ENCODE measurements at regions not wholly inside any gene's neighbourhood (a gene's known extent, or its start where the extent isn't known, plus 50 kb on each side); places are given as distances from the start of the nearest gene placed in this dataset.

DNA sequence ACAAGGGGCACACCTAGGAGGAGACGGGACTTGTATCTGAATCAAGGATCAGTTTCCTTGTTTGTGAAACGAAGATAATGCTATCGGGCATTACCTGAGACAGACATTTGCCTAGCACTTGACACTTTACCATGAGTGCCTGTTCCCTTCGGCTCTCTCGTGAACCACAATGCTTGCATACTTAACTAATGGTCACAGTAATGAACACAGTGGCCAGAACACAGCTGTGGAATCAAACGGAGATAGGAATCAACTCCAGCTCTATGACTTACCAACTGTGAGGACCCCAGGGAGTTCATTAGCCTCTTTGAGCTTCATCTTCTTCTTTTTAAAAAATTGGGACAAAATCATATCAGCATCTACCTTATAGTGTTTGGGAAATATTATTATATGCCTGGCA is 207.8 kb downstream of the DRD1 start:
- DNase-seq (no peak), ATAC-seq (no peak)
- H3K27me3 ChIP-seq (ENCODE audit: low read length) = peaks cover 39% of the 10 kb centered on the region
- H3K9me2 ChIP-seq (replicated peaks; ENCODE audit: low read length) = no peaks in the 10 kb centered on the region
- intact Hi-C loops (cut with micrococcal nuclease) = no loop called here
- no peaks in the 10 kb centered on the region for H3K4me1 ChIP-seq (ENCODE audit: insufficient read depth, low read length)
- ChIA-PET CTCF (no interaction called here), POLR2A (ENCODE audit: unreplicated experiment) (no interaction called here)
- no peak overlapping the region for H2AFZ ChIP-seq (ENCODE audit: low read length)
- TF ChIP-seq EZH2phosphoT487 (IDR thresholded peaks at IDR 0.05; ENCODE audit: borderline replicate concordance, low read length) = no peak
- no peak for TF ChIP-seq CTCF (conservative IDR thresholded peaks at IDR 0.05; ENCODE audit: low read depth, low read length)
- no peak for TF ChIP-seq EZH2 (IDR thresholded peaks at IDR 0.05; ENCODE audit: low read length, unreplicated experiment)
- no peak overlapping the region for H3K9ac ChIP-seq (ENCODE audit: low read length)
- no peaks in the 10 kb centered on the region for H3K79me2 ChIP-seq (ENCODE audit: low read length)
- H4K20me1 ChIP-seq (ENCODE audit: low read length) = no peaks in the 10 kb centered on the region
- H3K36me3 ChIP-seq (ENCODE audit: low read depth, low read length) = no peaks in the 10 kb centered on the region
- no peak overlapping the region for H3K4me2 ChIP-seq (ENCODE audit: low read length)
- H3F3A ChIP-seq (ENCODE audit: low read length, unreplicated experiment) = no peaks in the 10 kb centered on the region
- H3K27ac ChIP-seq (ENCODE audit: low read length) = no peak overlapping the region
- no peak overlapping the region for H3K4me3 ChIP-seq (ENCODE audit: low read length)
- H3K9me3 ChIP-seq (ENCODE audit: low read length) = no peaks in the 10 kb centered on the region
- no TSS peak for BruUV-seq (replicated peaks)

DNA sequence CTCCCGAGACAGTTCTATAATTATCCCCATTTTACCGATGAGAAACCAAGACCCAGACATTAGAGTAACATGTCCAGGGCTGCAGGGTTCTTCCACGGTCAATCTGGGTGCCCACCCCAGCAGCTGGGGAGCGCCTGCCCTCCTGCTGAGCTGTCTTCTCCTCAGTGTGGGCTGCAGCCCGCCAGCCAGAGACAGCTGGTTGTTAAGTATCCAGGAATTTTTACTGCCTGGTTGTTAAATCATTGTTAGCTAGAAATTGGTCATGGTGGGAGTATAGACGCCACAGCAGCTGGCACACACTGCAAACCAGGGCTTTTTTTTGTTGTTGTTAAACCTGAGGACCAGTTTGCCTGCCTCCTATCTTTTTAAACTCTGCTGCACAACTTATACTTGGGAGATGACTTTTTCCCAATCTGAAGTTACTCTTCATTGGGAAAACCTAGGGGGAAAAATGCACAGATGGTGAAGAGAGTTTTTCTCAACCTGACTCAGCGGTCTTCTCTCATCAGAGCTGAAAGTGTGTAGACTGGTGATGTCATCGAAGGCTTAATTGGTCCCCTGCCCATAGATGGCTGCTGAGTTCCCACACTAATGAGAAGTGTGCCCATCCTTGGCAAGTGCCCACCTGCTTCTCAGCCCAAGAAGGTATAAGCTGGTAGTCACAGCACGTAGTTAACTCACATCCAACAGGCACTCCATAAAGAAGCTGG is 208.6 kb downstream of the DRD1 start:
- Histone ChIP-seq H3K79me2 (ENCODE audit: low read length) (no peaks in the 10 kb centered on the region), H3K27me3 (ENCODE audit: low read length) (peaks cover 39% of the 10 kb centered on the region), H3K9ac (ENCODE audit: low read length) (no peak overlapping the region), H3K4me3 (ENCODE audit: low read length) (no peak overlapping the region), H3K27ac (ENCODE audit: low read length) (no peak overlapping the region), H2AFZ (ENCODE audit: low read length) (no peak overlapping the region), H4K20me1 (ENCODE audit: low read length) (no peaks in the 10 kb centered on the region), H3K4me1 (ENCODE audit: insufficient read depth, low read length) (0 out of 2 replicates have a peak, but pooled peaks cover 3% of the 10 kb centered on the region), H3F3A (ENCODE audit: low read length, unreplicated experiment) (no peaks in the 10 kb centered on the region), H3K9me2 (replicated peaks; ENCODE audit: low read length) (no peaks in the 10 kb centered on the region), H3K9me3 (ENCODE audit: low read length) (no peaks in the 10 kb centered on the region), H3K36me3 (ENCODE audit: low read depth, low read length) (no peaks in the 10 kb centered on the region), H3K4me2 (ENCODE audit: low read length) (no peak overlapping the region)
- BruUV-seq (replicated peaks) = no TSS peak
- ChIA-PET CTCF (no interaction called here), POLR2A (ENCODE audit: unreplicated experiment) (no interaction called here)
- ATAC-seq (no peak), DNase-seq (no peak)
- no peak for TF ChIP-seq EZH2phosphoT487 (IDR thresholded peaks at IDR 0.05; ENCODE audit: borderline replicate concordance, low read length)
- TF ChIP-seq EZH2 (IDR thresholded peaks at IDR 0.05; ENCODE audit: low read length, unreplicated experiment) = no peak
- TF ChIP-seq CTCF (conservative IDR thresholded peaks at IDR 0.05; ENCODE audit: low read depth, low read length) = no peak
- intact Hi-C loops (cut with micrococcal nuclease) = no loop called here

GRCh38 chr5:175230299-175230698 is 213.7 kb downstream of the DRD1 start:
- no peaks in the 10 kb centered on the region for H3K79me2 ChIP-seq (ENCODE audit: low read length)
- no peak for ATAC-seq
- no peaks in the 10 kb centered on the region for H3K27me3 ChIP-seq (ENCODE audit: low read length)
- H3K9me2 ChIP-seq (replicated peaks; ENCODE audit: low read length) = no peaks in the 10 kb centered on the region
- no peak overlapping the region for H2AFZ ChIP-seq (ENCODE audit: low read length)
- H3K9me3 ChIP-seq (ENCODE audit: low read length) = no peaks in the 10 kb centered on the region
- no peaks in the 10 kb centered on the region for H4K20me1 ChIP-seq (ENCODE audit: low read length)
- intact Hi-C loops (cut with micrococcal nuclease) = no loop called here
- ChIA-PET POLR2A (ENCODE audit: unreplicated experiment) (no interaction called here), CTCF (no interaction called here)
- no TSS peak for BruUV-seq (replicated peaks)
- DNase-seq = peak; percentile 30
- no peak overlapping the region for H3K4me2 ChIP-seq (ENCODE audit: low read length)
- H3K27ac ChIP-seq (ENCODE audit: low read length) = no peak overlapping the region
- H3K4me1 ChIP-seq (ENCODE audit: insufficient read depth, low read length) = 0 out of 2 replicates have a peak, but pooled peaks cover 4% of the 10 kb centered on the region
- H3K4me3 ChIP-seq (ENCODE audit: low read length) = no peak overlapping the region
- no peaks in the 10 kb centered on the region for H3K36me3 ChIP-seq (ENCODE audit: low read depth, low read length)
- no peak overlapping the region for H3K9ac ChIP-seq (ENCODE audit: low read length)
- no peaks in the 10 kb centered on the region for H3F3A ChIP-seq (ENCODE audit: low read length, unreplicated experiment)
- TF ChIP-seq EZH2phosphoT487 (IDR thresholded peaks at IDR 0.05; ENCODE audit: borderline replicate concordance, low read length) (no peak), CTCF (conservative IDR thresholded peaks at IDR 0.05; ENCODE audit: low read depth, low read length) (no peak), EZH2 (IDR thresholded peaks at IDR 0.05; ENCODE audit: low read length, unreplicated experiment) (no peak)
